ENCODE measurements at regions not wholly inside any gene's neighbourhood (a gene's known extent, or its start where the extent isn't known, plus 50 kb on each side); places are given as distances from the start of the nearest gene placed in this dataset.

DNA sequence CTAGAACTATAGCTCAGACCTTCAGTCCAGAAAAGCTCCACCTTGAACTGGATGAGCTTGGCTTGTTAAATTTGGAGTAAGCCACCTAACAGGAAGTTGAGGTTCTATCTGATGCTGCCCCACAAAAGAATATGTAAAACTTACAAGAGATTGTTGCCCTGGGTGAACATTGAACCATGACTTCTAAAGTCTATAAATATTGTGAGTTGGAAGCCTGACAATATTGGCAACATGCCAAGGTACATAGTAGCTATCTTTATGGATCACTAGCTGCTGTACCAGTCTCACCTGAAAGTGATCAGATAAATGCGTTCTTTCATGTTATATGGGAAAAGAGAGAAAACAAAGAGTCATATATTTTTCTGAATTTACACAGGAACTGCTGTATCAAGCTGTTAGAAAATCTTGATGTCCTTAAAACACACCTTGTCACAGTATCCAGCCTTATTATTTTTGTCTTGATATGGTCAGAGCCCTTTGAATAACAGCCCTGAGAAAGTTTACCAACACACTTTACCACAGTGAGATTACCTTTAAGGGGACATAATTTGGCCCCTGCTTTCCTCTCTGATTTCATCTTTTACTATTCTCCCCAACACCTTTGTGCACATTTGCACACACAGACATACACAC is 92.0 kb downstream of the LSMEM1 start:
- TF ChIP-seq, protein P1, sequence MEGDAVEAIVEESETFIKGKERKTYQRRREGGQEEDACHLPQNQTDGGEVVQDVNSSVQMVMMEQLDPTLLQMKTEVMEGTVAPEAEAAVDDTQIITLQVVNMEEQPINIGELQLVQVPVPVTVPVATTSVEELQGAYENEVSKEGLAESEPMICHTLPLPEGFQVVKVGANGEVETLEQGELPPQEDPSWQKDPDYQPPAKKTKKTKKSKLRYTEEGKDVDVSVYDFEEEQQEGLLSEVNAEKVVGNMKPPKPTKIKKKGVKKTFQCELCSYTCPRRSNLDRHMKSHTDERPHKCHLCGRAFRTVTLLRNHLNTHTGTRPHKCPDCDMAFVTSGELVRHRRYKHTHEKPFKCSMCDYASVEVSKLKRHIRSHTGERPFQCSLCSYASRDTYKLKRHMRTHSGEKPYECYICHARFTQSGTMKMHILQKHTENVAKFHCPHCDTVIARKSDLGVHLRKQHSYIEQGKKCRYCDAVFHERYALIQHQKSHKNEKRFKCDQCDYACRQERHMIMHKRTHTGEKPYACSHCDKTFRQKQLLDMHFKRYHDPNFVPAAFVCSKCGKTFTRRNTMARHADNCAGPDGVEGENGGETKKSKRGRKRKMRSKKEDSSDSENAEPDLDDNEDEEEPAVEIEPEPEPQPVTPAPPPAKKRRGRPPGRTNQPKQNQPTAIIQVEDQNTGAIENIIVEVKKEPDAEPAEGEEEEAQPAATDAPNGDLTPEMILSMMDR (conservative IDR thresholded peaks at IDR 0.05; ENCODE audit: low read depth, low read length) = no peak
- TF ChIP-seq EZH2phosphoT487 (IDR thresholded peaks at IDR 0.05; ENCODE audit: borderline replicate concordance, low read length) = no peak

Measured in PC-3 (cell line).